Mammary epithelial cell (primary cell): ENCODE measurements at regions not wholly inside any gene's neighbourhood (a gene's known extent, or its start where the extent isn't known, plus 50 kb on each side); places are given as distances from the start of the nearest gene placed in this dataset.

Experiments used
- CTCF ChIP-seq, 2 donors: IDR thresholded peaks in 1 of 2; conservative IDR thresholded peaks in 1 of 2; 2 replicates each; pipeline ENCODE4 v1.5.1; 2011 to 2012; ENCODE audit warnings: inconsistent platforms in 2 of 2, low read length in 2 of 2, mild to moderate bottlenecking in 2 of 2, control low read depth in 1 of 2, low read depth in 1 of 2; ENCODE audit not compliant: insufficient read depth in 1 of 2; ENCODE audit errors: extremely low read depth in 1 of 2
- EZH2 ChIP-seq: IDR thresholded peaks from 2 replicates; pipeline ENCODE4 v1.6.1; 2012; ENCODE audit warnings: low read length, inconsistent platforms, borderline replicate concordance

- TF ChIP-seq CTCF (conservative IDR thresholded peaks at IDR 0.05 in 1 of 2, IDR thresholded peaks at IDR 0.05 in 1 of 2; ENCODE audit: extremely low read depth in 1 of 2, insufficient read depth in 1 of 2, low read depth in 1 of 2, low read length in 2 of 2) (no peak), EZH2 (no peak)
Measured at GRCh38 chr1:193767886-193768285, 581.5 kb upstream of the B3GALT2 start.
